Esophagus muscularis mucosa (tissue), 4 donors: ENCODE measurements at regions not wholly inside any gene's neighbourhood (a gene's known extent, or its start where the extent isn't known, plus 50 kb on each side); places are given as distances from the start of the nearest gene placed in this dataset.

Experiments used
- DNase-seq: peaks from one replicate; pipeline ENCODE4 v3.0.0-alpha.2; 2017; ENCODE audit errors: extremely low spot score
- H3K27ac ChIP-seq, 4 donors: fragments of 200-600 bp; sonication (generic); replicated peaks in 1 of 4; 1 replicate in 3 of 4; 2 replicates in 1 of 4; pipeline ENCODE4 v1.5.1; 2016 to 2019; ENCODE audit warnings: mild to moderate bottlenecking in 1 of 4
- H3K27me3 ChIP-seq, 4 donors: fragments of 200-600 bp; sonication (generic); one replicate each; pipeline versions ENCODE4 v1.5.1 to v1.6.0; 2016 to 2019
- H3K36me3 ChIP-seq, 4 donors: fragments of 200-600 bp; sonication (generic); one replicate each; pipeline ENCODE4 v1.5.1; 2016 to 2019
- H3K4me1 ChIP-seq, 4 donors: fragments of 200-600 bp; sonication (generic); one replicate each; pipeline ENCODE4 v1.5.1; 2016 to 2019
- H3K4me3 ChIP-seq, 4 donors: fragments of 200-600 bp; sonication (generic); 1 replicate in 2 of 4; 2 replicates in 2 of 4; pipeline ENCODE4 v1.5.1; 2016 to 2019; ENCODE audit warnings: mild to moderate bottlenecking in 4 of 4, moderate library complexity in 1 of 4
- H3K9me3 ChIP-seq, 4 donors: fragments of 200-600 bp; sonication (generic); 1 replicate in 3 of 4; 2 replicates in 1 of 4; pipeline ENCODE4 v1.5.1; 2016 to 2019
- EP300 ChIP-seq: sonication (generic); formaldehyde crosslinking; IDR thresholded peaks from one replicate; pipeline ENCODE4 v1.6.1; 2017; ENCODE audit warnings: antibody characterized with exemption
- POLR2A ChIP-seq: fragments of 450-650 bp; IDR thresholded peaks from one replicate; pipeline ENCODE4 v1.6.1; 2017; ENCODE audit warnings: antibody characterized with exemption, moderate library complexity, mild to moderate bottlenecking, low read depth
- POLR2AphosphoS5 ChIP-seq, 2 donors: sonication (generic); formaldehyde crosslinking; IDR thresholded peaks; one replicate each; pipeline ENCODE4 v1.6.1; 2017; ENCODE audit warnings: antibody characterized with exemption in 2 of 2
- WGBS: methylation state at CpG from one replicate; pipeline ENCODE4 v1.1.5; 2018; 5-methylcytosine and 5-hydroxymethylcytosine counted together
- intact Hi-C: fragments of 100-400 bp; cut with DNase I; formaldehyde crosslinking; loops from one replicate; pipeline ENCODE4 v1.15.1; 2023
- small RNA-seq, 3 donors: library from RNA; depleted of rRNA; stranded (forward); fragments of <200 nt; gene quantifications; one replicate each; pipeline ENCODE3, GENCODE V24; 2016
- TF ChIP-seq, protein P1 (sequence below), 3 experiments: fragments of 200-600 bp in 2 of 3; fragments of 450-650 bp in 1 of 3; sonication (generic) in 2 of 3; IDR thresholded peaks; one replicate each; pipeline ENCODE4 v1.5.1; 2017 to 2019; ENCODE audit warnings: antibody characterized with exemption in 3 of 3, mild to moderate bottlenecking in 2 of 3, moderate library complexity in 1 of 3

DNA sequence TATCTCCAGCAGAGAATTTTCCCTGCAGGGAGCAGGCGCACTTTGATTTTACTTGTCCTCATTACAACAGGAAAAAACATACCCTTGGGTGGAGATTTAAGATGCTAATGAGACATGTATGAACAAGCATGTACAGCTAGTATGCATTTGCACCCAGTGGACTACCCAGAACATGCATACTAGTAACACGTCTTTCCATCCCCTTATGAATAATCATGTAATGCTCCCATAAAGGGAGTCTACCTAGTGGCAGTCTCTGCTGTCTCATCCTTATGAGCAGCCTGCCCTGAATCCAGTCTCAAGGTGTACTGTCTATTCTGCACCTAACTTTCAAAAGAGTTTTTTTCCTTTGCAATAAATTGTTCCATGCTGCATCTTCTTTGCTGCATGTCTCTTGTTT, 1222.0 kb downstream of the ROBO1 start:
- intact Hi-C loops: no loop called here
- no peak for DNase-seq
- no peaks in the 10 kb centered on the region for H3K9me3 ChIP-seq
- H3K4me1 ChIP-seq: no peaks in the 10 kb centered on the region
- 96% methylated on average over 2 of the region's 2 CpGs for WGBS
- TF ChIP-seq POLR2A: no peak
- TF ChIP-seq POLR2AphosphoS5 (IDR thresholded peaks at IDR 0.05): no peak
- no peak for TF ChIP-seq EP300
- TF ChIP-seq, protein P1, sequence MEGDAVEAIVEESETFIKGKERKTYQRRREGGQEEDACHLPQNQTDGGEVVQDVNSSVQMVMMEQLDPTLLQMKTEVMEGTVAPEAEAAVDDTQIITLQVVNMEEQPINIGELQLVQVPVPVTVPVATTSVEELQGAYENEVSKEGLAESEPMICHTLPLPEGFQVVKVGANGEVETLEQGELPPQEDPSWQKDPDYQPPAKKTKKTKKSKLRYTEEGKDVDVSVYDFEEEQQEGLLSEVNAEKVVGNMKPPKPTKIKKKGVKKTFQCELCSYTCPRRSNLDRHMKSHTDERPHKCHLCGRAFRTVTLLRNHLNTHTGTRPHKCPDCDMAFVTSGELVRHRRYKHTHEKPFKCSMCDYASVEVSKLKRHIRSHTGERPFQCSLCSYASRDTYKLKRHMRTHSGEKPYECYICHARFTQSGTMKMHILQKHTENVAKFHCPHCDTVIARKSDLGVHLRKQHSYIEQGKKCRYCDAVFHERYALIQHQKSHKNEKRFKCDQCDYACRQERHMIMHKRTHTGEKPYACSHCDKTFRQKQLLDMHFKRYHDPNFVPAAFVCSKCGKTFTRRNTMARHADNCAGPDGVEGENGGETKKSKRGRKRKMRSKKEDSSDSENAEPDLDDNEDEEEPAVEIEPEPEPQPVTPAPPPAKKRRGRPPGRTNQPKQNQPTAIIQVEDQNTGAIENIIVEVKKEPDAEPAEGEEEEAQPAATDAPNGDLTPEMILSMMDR (IDR thresholded peaks at IDR 0.05): no peak
- H3K36me3 ChIP-seq: no peaks in the 10 kb centered on the region
- H3K27ac ChIP-seq: no peak overlapping the region
- no peaks in the 10 kb centered on the region for H3K27me3 ChIP-seq
- H3K4me3 ChIP-seq: no peak overlapping the region

Small RNA genes in the stretch of these regions (small RNA-seq; reads per million reads assigned to genes)
- gene RN7SKP61 (0 reads per million in 3 donors), gene RN7SL647P (0 reads per million in 3 donors), gene RNU6-217P (0 reads per million in 3 donors)
